ENCODE measurements at regions not wholly inside any gene's neighbourhood (a gene's known extent, or its start where the extent isn't known, plus 50 kb on each side); places are given as distances from the start of the nearest gene placed in this dataset.
"Not testable (repeated sequence)": the region's sequence is repeated elsewhere in the genome, so short reads cannot be mapped to it uniquely, and the experiment has no call there.

DNA sequence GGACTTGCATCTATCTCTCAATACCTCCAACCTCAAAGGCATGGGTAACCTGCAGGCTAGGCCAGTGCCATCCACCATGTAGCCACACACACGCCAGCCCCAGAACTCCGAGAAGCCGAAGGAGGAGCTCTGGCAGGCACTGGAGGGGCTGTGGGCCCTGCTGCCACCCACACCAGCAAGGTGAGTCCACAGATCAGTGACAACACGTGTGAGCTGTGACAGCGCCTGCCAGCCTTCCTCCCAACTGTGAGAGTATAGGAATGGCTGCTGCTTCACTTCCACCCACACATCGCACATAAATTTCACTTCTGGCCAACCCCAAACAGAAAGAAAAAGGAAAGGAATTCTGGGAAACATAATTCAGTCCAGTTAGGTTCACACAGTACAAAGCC is 422.6 kb downstream of the BCOR start:
- DNase-seq (ENCODE audit: low read depth): no peak

DNA sequence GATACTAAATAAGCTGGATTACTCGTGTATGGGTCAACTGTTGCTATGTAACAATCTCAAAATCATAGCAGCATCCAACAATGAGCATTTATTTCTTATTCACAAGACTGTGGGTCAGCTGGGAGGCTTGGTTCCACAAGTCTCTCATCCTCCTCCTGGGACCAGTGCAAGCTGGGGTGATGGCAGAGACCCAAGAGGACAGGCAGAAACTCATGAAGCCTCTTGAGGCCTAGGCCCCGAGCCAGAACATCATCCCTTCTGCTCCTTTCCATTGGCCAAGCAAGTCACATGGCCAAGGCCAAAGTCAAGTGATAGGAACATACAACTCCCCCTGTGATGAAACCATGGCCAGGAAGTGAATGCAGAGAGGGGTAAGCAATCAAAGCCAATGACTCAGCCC is 422.1 kb downstream of the BCOR start:
- DNase-seq (ENCODE audit: low read depth): peak; percentile 3

DNA sequence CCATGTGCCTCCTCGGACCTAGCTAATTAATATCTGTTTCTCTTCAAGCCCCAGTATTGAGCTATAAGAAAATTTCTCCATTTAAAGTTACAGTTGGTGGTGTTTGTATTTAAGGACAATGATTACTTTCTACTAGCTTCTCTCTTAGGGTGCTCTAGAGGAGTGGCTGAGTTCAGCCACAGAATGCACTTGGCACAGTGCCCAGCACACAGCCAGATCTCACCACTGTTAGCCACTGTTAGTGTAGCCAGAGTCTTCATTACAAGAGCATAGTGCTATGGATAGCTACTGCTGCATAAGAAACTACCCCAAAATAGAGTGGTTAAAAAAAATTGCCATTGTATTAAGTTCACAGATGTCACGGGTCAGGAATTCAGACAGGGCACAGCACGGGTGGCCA is 421.3 kb downstream of the BCOR start:
- no peak for DNase-seq (ENCODE audit: low read depth)

DNA sequence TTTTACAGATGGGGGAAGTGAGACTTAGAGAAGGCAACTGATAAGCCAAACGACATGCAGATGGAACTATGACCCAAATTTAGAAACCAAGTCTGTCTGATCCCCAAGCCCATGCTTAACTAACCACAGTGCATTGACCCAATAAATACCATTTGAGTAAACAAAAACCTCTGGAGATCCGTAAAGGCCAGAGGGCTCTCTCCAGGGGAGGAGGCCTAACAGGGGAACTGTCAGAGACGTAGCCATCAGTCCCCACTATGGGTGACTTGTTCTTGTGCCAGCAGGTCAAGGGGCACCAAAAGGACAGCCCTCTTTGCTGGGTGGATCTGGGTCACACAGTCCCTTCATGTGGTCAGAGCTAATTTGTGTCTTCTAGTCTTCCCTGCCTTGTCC is 420.2 kb downstream of the BCOR start:
- DNase-seq (ENCODE audit: low read depth): no peak

DNA sequence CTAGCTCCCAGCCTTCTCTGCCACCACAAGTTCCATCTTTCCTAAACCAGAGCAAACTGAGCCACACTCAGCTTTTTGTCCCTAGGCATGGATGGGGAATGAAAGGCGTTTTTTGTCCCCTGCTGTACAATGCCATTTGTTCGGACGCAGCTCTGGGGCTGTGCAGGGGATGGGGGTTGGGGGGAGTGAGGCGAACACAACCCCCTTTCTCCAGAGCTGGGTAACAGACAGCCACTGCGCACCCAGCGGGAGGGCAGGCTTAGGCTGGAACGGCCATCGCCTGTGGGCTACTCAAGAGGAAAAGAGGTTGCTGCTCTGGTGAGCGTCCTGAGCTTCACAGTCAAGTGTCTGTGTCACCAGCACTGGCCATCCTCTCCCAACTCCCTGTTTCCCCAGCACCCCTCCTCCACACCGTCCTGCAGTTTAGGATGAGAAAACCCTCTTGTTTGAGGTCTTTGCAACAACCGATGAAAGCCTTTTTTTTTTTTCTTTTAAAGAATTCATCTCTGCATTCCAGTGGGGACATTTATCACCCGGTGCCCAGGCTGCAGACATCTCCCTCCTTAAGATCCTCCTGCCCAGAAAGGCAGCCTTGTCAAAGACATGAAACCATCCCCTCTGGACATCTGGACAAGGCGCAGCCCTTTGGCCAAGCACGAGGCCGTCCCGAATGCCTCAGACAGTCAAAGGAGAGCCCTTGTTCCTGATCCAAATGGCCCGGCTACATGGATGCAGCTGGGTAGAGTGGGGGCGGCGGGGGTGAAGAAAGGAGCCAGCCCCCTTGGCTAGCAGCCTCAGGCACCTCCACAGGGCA is 419.6 kb downstream of the BCOR start:
- DNase-seq (ENCODE audit: low read depth): no peak

- no peak for DNase-seq (ENCODE audit: low read depth)
Measured at GRCh38 chrX:39678914-39679313, 418.8 kb downstream of the BCOR start.

DNA sequence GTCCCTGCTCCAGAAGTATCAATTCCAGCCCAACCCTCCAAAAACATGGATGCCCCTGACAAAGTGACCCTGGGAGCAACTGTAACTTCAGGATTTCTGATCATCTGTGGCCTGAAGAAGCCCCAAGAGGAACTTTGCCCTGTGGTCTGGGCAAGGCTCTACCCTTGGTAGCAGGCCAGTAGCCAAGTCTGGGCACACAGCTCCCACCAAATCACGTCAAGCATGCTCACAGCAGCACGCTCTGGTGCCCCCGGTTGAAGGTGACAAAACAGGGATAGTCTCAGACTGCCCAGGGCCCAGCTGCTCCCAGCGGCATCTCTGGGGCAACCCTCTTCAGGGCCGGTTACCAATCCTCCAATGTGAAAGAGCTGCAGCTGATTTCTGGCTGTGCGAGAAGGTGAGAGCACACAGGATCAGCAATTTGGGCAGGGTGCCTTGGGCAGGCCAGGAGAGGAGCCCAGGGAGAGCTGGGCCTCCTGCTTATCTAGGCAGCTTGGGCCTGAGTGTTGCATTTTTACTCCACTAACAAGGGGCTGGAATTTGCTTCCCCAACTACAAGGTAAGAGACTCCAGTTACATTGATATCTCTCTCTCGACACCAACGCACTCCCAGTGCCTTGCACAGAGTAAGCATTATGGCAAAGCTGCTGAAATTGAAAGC is 418.1 kb downstream of the BCOR start:
- DNase-seq (ENCODE audit: low read depth): no peak

- DNase-seq (ENCODE audit: low read depth): no peak
Measured at GRCh38 chrX:39681885-39682284, 415.9 kb downstream of the BCOR start.

DNA sequence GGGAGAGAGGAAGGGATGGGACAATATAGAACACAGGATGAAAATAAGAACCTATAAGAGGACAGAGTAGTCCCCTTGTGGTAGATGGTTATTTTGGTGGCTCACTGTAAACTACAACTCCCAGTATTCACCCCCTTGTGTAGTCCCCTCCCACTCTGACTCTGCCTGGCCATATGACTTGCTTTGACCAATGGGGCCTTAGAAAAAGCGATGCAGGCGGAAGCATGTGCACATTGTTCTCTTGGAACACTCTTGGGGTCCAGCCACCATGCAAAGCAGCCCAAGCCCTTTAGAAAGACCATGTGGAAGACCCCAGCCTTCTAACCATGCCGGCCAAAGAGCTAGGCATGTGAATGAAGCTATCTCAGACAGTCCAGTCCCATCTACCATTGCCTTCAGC is 415.0 kb downstream of the BCOR start:
- peak; percentile 2 for DNase-seq (ENCODE audit: low read depth)

DNA sequence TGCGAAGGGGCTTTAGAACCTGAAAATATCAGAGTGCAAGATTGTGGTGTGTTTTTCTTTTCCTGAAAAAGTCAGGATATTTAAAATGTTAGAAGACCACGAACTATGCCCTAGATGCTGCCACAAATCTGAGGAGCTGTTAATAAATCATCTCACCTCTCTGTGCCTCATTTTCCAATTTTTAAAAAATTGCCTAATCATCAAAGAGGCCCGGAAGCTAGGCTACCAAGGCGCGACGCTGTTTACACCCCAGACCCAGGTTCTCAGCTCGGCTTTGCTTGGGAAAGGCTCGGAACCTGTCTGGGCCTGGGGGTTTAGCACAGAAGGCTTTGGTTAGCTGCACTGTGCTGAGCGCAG is 409.6 kb downstream of the BCOR start:
- DNase-seq (ENCODE audit: low read depth): no peak

- DNase-seq (ENCODE audit: low read depth): peak; percentile 46
Measured at GRCh38 chrX:39688576-39689375, 409.0 kb downstream of the BCOR start.

DNA sequence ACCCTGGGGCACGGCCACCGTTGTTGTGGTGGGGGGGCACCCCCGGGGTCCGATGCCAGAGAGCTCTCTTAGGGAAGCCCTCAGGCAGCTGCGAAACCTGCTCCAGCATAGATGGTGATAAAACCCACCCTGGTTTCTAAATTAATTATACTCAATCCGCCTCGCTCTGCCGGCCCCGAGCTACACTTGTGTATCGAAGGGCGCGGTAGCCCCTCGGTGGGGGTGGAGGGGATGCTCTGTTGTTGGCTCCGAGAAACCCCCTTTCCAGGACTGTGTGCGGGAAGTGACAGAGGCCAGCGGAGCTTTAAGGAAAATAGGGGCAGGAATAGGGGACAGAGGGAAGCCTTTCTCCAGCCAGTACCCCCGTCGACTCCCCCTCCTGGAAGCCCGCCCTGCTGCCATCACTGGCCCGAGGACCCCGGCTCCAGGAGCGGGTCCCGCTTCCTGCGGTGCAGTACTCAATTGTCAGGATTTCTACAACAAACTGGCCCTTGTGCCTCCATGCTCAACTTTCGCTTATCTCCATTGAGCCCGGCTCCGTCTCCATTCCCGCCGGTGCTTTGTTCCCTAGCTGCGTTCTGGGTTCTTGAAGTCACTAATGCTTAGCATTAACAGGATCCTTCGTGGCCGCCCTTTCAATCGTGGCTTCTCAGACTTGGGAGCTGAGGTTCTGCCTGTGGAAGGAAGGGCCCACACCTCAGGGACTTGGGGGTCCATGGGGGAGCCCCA is 408.2 kb downstream of the BCOR start:
- no peak for DNase-seq (ENCODE audit: low read depth)

DNA sequence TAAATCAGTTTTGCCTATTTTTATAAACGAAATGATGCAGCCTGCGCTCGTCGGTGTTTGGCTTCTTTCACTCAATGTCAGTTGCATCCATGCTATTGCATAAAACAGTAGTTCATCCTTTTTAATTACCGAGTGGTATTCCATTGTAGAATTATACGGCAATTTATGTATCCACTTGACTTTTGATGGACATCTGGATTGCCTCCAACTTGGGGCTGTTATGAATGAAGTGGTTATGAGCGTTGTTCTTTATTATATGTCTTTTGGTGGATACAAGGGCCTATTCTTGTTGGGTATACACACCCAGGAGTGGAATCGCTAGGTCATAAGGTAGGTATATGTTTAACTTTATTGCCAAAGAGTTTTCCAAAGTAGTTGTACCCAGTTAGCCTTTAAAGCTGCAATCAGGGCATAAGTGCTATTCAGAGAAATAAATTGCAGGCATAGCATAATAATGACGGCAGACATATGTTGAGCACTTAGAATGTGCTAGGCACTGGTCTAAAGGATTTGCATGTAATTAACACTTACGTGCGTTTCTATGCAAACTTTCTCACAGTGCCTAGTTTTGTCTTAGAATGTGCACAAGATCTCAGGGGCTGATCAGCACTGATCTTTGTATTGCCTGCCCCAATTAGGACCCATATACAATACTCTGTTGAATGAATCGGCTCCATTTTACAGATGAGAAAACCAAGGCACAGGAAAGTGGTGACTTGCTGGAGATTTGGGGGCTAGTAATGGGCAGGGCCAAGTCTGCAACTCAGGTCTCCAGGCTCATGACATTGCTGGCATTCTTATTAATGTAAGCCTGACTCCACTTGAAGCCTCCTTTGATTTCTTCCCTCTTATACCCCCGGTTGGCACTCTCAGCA is 407.0 kb downstream of the BCOR start:
- no peak for DNase-seq (ENCODE audit: low read depth)

DNA sequence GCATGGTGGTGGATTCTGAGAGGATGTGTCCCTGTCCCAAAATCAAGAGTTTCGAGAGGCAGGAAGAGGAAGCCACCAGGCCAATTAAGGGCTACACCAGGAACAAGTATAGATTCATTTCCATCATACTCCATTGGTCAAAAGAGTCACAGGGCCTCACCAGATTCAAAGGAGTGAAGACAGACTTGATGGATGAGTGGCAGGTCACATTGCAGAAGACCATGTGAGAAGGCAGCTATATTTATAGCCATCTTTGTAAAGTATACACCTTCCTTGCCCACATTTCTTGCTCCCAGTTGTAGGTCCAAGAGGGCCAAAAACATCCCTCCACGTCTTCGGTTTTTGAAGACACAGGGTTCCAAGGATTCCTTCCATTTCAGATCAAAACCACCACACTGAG is 406.0 kb downstream of the BCOR start:
- no peak for DNase-seq (ENCODE audit: low read depth)

DNA sequence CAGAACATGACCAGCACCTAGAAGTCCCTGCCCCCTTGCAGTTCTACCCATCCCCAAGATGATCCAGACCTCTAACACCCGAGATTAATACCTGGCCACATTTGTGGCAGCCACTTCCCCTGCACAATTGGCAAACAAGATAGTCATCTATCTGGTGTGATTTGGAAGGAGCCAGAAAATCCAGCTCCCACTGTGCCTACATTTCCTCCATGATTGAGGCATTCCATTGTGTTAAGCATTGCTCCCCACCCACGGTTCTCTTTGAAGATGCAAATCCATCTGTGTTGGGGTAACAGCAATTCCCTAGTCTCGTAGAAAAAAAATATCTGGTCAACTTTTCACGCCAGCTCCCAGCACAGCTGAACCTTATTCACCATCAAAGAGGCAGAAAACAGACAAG is 405.0 kb downstream of the BCOR start:
- no peak for DNase-seq (ENCODE audit: low read depth)

GRCh38 chrX:39693298-39693697 is 404.5 kb downstream of the BCOR start:
- no peak for DNase-seq (ENCODE audit: low read depth)

- DNase-seq (ENCODE audit: low read depth): not testable (repeated sequence)
Measured at GRCh38 chrX:39702636-39703035, 395.1 kb downstream of the BCOR start.

DNA sequence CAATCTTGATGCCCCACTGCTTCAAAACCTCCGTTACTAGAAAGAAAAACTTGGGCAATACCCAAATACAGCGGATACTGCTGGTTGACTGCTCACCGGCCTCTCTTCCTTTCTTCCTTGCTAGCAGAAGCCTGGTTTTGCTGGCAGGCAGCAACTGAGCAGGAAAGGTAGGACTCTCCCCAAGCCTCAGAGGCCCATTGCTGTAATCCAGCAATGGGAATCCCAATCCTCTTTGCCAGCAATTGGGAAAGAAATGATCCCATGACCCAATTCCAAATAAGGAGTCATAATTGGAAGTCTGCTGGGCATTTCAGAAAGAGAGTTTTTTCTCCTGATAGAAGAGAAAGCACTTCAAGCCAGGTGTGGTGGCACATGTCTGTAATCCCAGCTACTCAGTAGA is 394.5 kb downstream of the BCOR start:
- DNase-seq (ENCODE audit: low read depth): no peak

DNA sequence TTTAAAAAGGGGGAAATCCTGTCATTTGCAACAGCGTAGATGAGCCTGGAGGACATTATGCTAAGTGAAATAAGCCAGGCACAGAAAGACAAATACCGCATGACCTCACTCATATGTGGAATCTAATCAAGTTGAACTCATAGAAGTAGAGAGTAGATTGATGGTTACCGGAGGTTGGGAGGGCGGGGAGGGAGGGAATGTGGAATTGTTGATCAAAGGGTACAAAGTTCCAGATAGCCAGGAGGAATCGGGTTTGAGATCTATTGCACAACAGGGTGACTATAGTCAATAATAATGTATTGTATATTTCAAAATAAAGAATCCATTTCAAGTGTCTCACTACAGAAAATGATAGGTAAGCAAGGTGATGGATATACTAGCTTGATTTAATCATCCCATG is 393.2 kb downstream of the BCOR start:
- no peak for DNase-seq (ENCODE audit: low read depth)

- DNase-seq (ENCODE audit: low read depth): peak; percentile 69
Measured at GRCh38 chrX:39705290-39705689, 392.5 kb downstream of the BCOR start.

GRCh38 chrX:39709364-39709763 is 388.4 kb downstream of the BCOR start:
- no peak for DNase-seq (ENCODE audit: low read depth)
